ENCODE measurements at regions not wholly inside any gene's neighbourhood (a gene's known extent, or its start where the extent isn't known, plus 50 kb on each side); places are given as distances from the start of the nearest gene placed in this dataset.

GRCh38 chr3:191624299-191624698 is 163.3 kb downstream of the PYDC2 start:
- H3K9me3 ChIP-seq (ENCODE audit: low read depth) = no peaks in the 10 kb centered on the region
- H3K27me3 ChIP-seq = no peaks in the 10 kb centered on the region
- peak in 1 of 2 donors; percentile 2 for DNase-seq (ENCODE audit: low read depth in 1 of 2, low spot score in 1 of 2)
- no peaks in the 10 kb centered on the region for H3K4me1 ChIP-seq (ENCODE audit: low read depth)
- no peaks in the 10 kb centered on the region for H3K36me3 ChIP-seq
- H3K27ac ChIP-seq = no peak overlapping the region
- no peak overlapping the region for H3K4me3 ChIP-seq
- no peak for TF ChIP-seq CTCF (IDR thresholded peaks at IDR 0.05; ENCODE audit: low read depth, low read length)

GRCh38 chr3:191627064-191627463 is 166.1 kb downstream of the PYDC2 start:
- Histone ChIP-seq H3K27ac (no peak overlapping the region), H3K36me3 (no peaks in the 10 kb centered on the region), H3K9me3 (ENCODE audit: low read depth) (no peaks in the 10 kb centered on the region), H3K27me3 (no peaks in the 10 kb centered on the region), H3K4me3 (no peak overlapping the region), H3K4me1 (ENCODE audit: low read depth) (no peaks in the 10 kb centered on the region)
- DNase-seq (ENCODE audit: low read depth in 1 of 2, low spot score in 1 of 2) = no peak
- no peak for TF ChIP-seq CTCF (IDR thresholded peaks at IDR 0.05; ENCODE audit: low read depth, low read length)

GRCh38 chr3:191628571-191628970 is 167.6 kb downstream of the PYDC2 start:
- Histone ChIP-seq H3K27ac (no peak overlapping the region), H3K4me3 (no peak overlapping the region), H3K4me1 (ENCODE audit: low read depth) (no peaks in the 10 kb centered on the region), H3K9me3 (ENCODE audit: low read depth) (no peaks in the 10 kb centered on the region), H3K36me3 (no peaks in the 10 kb centered on the region), H3K27me3 (no peaks in the 10 kb centered on the region)
- TF ChIP-seq CTCF (IDR thresholded peaks at IDR 0.05; ENCODE audit: low read depth, low read length) = no peak
- no peak for DNase-seq (ENCODE audit: low read depth in 1 of 2, low spot score in 1 of 2)

- Histone ChIP-seq H3K27ac (no peak overlapping the region), H3K27me3 (no peaks in the 10 kb centered on the region), H3K36me3 (no peaks in the 10 kb centered on the region), H3K4me3 (no peak overlapping the region), H3K4me1 (ENCODE audit: low read depth) (peaks cover 3% of the 10 kb centered on the region), H3K9me3 (ENCODE audit: low read depth) (no peaks in the 10 kb centered on the region)
- no peak for DNase-seq (ENCODE audit: low read depth in 1 of 2, low spot score in 1 of 2)
- no peak for TF ChIP-seq CTCF (IDR thresholded peaks at IDR 0.05; ENCODE audit: low read depth, low read length)
Observed at GRCh38 chr3:191631496-191631895, 170.5 kb downstream of the PYDC2 start.

GRCh38 chr3:191634902-191635301 is 173.9 kb downstream of the PYDC2 start:
- no peak for DNase-seq (ENCODE audit: low read depth in 1 of 2, low spot score in 1 of 2)
- Histone ChIP-seq H3K9me3 (ENCODE audit: low read depth) (no peaks in the 10 kb centered on the region), H3K27ac (no peak overlapping the region), H3K4me3 (no peak overlapping the region), H3K27me3 (no peaks in the 10 kb centered on the region), H3K4me1 (ENCODE audit: low read depth) (peaks cover 7% of the 10 kb centered on the region), H3K36me3 (no peaks in the 10 kb centered on the region)
- no peak for TF ChIP-seq CTCF (IDR thresholded peaks at IDR 0.05; ENCODE audit: low read depth, low read length)

- no peak for TF ChIP-seq CTCF (IDR thresholded peaks at IDR 0.05; ENCODE audit: low read depth, low read length)
- Histone ChIP-seq H3K4me1 (ENCODE audit: low read depth) (peaks cover 7% of the 10 kb centered on the region), H3K27me3 (no peaks in the 10 kb centered on the region), H3K9me3 (ENCODE audit: low read depth) (no peaks in the 10 kb centered on the region), H3K4me3 (no peak overlapping the region), H3K36me3 (no peaks in the 10 kb centered on the region), H3K27ac (no peak overlapping the region)
- DNase-seq (ENCODE audit: low read depth in 1 of 2, low spot score in 1 of 2) = no peak
Observed at GRCh38 chr3:191637611-191638010, 176.6 kb downstream of the PYDC2 start.
